ENCODE measurements at regions not wholly inside any gene's neighbourhood (a gene's known extent, or its start where the extent isn't known, plus 50 kb on each side); places are given as distances from the start of the nearest gene placed in this dataset.

DNA sequence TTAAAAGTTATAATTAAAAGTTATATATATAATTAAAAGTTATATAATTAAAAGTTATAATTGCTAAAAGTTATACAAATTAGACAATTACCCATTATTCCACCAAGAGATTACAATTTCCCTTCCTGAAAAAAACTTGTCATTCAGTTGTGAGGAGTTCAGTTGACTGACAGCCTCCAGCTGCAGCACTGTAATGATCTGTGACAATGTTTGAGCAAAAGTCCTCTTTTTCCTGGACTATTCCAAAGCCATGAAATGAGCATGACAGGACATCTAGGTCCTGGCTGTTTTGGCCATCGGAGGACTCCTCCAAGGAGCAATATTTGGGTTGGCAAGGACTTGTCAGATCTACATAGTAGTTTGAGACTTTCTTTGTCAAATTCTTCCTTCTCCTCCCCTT is 258.7 kb upstream of the EDNRB start:
- no peak for TF ChIP-seq EZH2 (IDR thresholded peaks at IDR 0.05; ENCODE audit: low read length, missing control alignments)
- TF ChIP-seq, protein P1, sequence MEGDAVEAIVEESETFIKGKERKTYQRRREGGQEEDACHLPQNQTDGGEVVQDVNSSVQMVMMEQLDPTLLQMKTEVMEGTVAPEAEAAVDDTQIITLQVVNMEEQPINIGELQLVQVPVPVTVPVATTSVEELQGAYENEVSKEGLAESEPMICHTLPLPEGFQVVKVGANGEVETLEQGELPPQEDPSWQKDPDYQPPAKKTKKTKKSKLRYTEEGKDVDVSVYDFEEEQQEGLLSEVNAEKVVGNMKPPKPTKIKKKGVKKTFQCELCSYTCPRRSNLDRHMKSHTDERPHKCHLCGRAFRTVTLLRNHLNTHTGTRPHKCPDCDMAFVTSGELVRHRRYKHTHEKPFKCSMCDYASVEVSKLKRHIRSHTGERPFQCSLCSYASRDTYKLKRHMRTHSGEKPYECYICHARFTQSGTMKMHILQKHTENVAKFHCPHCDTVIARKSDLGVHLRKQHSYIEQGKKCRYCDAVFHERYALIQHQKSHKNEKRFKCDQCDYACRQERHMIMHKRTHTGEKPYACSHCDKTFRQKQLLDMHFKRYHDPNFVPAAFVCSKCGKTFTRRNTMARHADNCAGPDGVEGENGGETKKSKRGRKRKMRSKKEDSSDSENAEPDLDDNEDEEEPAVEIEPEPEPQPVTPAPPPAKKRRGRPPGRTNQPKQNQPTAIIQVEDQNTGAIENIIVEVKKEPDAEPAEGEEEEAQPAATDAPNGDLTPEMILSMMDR (conservative IDR thresholded peaks at IDR 0.05 in 1 of 2, IDR thresholded peaks at IDR 0.05 in 1 of 2; ENCODE audit: low read depth in 1 of 2, low read length in 2 of 2) = no peak
- H2AFZ ChIP-seq (ENCODE audit: low read length) = no peak overlapping the region
- no peaks in the 10 kb centered on the region for H3K27me3 ChIP-seq (ENCODE audit: control insufficient read depth, insufficient read depth, low read length)
- no peak overlapping the region for H3K4me3 ChIP-seq (replicated peaks in 1 of 4; ENCODE audit: control extremely low read depth in 1 of 4, insufficient read depth in 1 of 4, low read depth in 3 of 4, low read length in 4 of 4)
- H3K79me2 ChIP-seq (ENCODE audit: control insufficient read depth, insufficient read depth, low read length) = no peaks in the 10 kb centered on the region
- H3K9ac ChIP-seq (ENCODE audit: insufficient read depth, low read length) = no peak overlapping the region
- no peak overlapping the region for H3K4me2 ChIP-seq (ENCODE audit: extremely low read depth, insufficient read depth, low read length)
- H4K20me1 ChIP-seq (ENCODE audit: control insufficient read depth, extremely low read depth, insufficient read depth, low read length) = no peaks in the 10 kb centered on the region
- peaks cover 3% of the 10 kb centered on the region for H3K4me1 ChIP-seq (ENCODE audit: control insufficient read depth, extremely low read depth, insufficient read depth, low read length)
- DNase-seq (ENCODE audit: low read depth in 2 of 2) = no peak
- H3K36me3 ChIP-seq (ENCODE audit: control insufficient read depth, insufficient read depth, low read length) = no peaks in the 10 kb centered on the region
- H3K9me3 ChIP-seq (ENCODE audit: control insufficient read depth, insufficient read depth, low read depth, low read length) = no peaks in the 10 kb centered on the region
- H3K27ac ChIP-seq (ENCODE audit: insufficient read depth, low read length) = no peak overlapping the region

DNA sequence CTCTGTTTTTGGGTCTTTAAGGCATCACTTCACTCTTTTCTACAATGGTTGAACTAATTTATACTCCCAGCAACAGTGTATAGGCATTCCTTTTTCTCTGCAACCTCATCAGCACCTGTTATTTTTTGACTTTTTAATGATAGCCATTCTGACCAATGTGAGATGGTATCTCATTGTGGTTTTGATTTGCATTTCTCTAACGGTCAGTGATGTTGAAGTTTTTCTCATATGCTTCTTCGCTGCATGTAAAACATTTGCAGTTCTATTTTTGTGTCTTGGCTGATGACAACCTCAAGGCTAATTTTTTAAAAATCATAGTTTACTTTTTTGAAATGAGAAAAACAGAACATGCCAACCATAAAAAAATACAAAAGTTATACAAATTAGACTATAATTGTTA is 258.2 kb upstream of the EDNRB start:
- Histone ChIP-seq H3K4me1 (ENCODE audit: control insufficient read depth, extremely low read depth, insufficient read depth, low read length) (peaks cover 1% of the 10 kb centered on the region), H3K4me3 (replicated peaks in 1 of 4; ENCODE audit: control extremely low read depth in 1 of 4, insufficient read depth in 1 of 4, low read depth in 3 of 4, low read length in 4 of 4) (no peak overlapping the region), H2AFZ (ENCODE audit: low read length) (no peak overlapping the region), H3K9me3 (ENCODE audit: control insufficient read depth, insufficient read depth, low read depth, low read length) (no peaks in the 10 kb centered on the region), H3K27me3 (ENCODE audit: control insufficient read depth, insufficient read depth, low read length) (no peaks in the 10 kb centered on the region), H3K4me2 (ENCODE audit: extremely low read depth, insufficient read depth, low read length) (no peak overlapping the region), H3K27ac (ENCODE audit: insufficient read depth, low read length) (no peak overlapping the region), H3K36me3 (ENCODE audit: control insufficient read depth, insufficient read depth, low read length) (no peaks in the 10 kb centered on the region), H3K79me2 (ENCODE audit: control insufficient read depth, insufficient read depth, low read length) (no peaks in the 10 kb centered on the region), H4K20me1 (ENCODE audit: control insufficient read depth, extremely low read depth, insufficient read depth, low read length) (no peaks in the 10 kb centered on the region), H3K9ac (ENCODE audit: insufficient read depth, low read length) (no peak overlapping the region)
- DNase-seq (ENCODE audit: low read depth in 2 of 2) = no peak
- TF ChIP-seq EZH2 (IDR thresholded peaks at IDR 0.05; ENCODE audit: low read length, missing control alignments) = no peak
- TF ChIP-seq, protein P1 (conservative IDR thresholded peaks at IDR 0.05 in 1 of 2, IDR thresholded peaks at IDR 0.05 in 1 of 2; ENCODE audit: low read depth in 1 of 2, low read length in 2 of 2) = no peak

DNA sequence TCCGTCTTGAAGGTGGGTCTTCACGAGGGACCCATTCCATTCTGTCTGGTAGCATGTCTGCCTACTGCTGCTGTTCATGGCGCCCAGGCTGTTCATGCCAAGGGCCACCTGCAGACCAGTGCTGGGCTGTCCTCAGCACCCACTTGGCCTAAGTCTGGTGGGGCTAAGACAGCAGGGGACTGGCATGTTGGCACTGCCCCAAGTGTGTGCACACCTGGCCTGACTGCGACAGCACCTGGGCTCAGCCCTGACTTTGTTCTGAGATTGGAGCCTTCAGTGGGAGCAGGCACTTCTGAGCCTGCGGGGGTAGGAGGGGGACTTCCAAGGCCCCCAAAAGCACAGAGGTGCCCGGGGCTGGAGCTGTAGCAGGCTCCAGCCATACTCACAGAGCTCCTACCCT is 250.8 kb upstream of the EDNRB start:
- no peaks in the 10 kb centered on the region for H4K20me1 ChIP-seq (ENCODE audit: control insufficient read depth, extremely low read depth, insufficient read depth, low read length)
- H3K27ac ChIP-seq (ENCODE audit: insufficient read depth, low read length) = no peak overlapping the region
- no peak for DNase-seq (ENCODE audit: low read depth in 2 of 2)
- no peak overlapping the region for H3K4me3 ChIP-seq (replicated peaks in 1 of 4; ENCODE audit: control extremely low read depth in 1 of 4, insufficient read depth in 1 of 4, low read depth in 3 of 4, low read length in 4 of 4)
- H3K27me3 ChIP-seq (ENCODE audit: control insufficient read depth, insufficient read depth, low read length) = no peaks in the 10 kb centered on the region
- H3K9ac ChIP-seq (ENCODE audit: insufficient read depth, low read length) = no peak overlapping the region
- H3K4me1 ChIP-seq (ENCODE audit: control insufficient read depth, extremely low read depth, insufficient read depth, low read length) = no peaks in the 10 kb centered on the region
- H2AFZ ChIP-seq (ENCODE audit: low read length) = no peak overlapping the region
- H3K36me3 ChIP-seq (ENCODE audit: control insufficient read depth, insufficient read depth, low read length) = no peaks in the 10 kb centered on the region
- no peaks in the 10 kb centered on the region for H3K79me2 ChIP-seq (ENCODE audit: control insufficient read depth, insufficient read depth, low read length)
- no peak overlapping the region for H3K4me2 ChIP-seq (ENCODE audit: extremely low read depth, insufficient read depth, low read length)
- no peaks in the 10 kb centered on the region for H3K9me3 ChIP-seq (ENCODE audit: control insufficient read depth, insufficient read depth, low read depth, low read length)
- TF ChIP-seq EZH2 (IDR thresholded peaks at IDR 0.05; ENCODE audit: low read length, missing control alignments) = no peak
- TF ChIP-seq, protein P1 (conservative IDR thresholded peaks at IDR 0.05 in 1 of 2, IDR thresholded peaks at IDR 0.05 in 1 of 2; ENCODE audit: low read depth in 1 of 2, low read length in 2 of 2) = no peak

Measured in fibroblast of lung (primary cell).